NAMALWA (cell line): ENCODE measurements at regions not wholly inside any gene's neighbourhood (a gene's known extent, or its start where the extent isn't known, plus 50 kb on each side); places are given as distances from the start of the nearest gene placed in this dataset.

Source experiments
- DNase-seq: peaks from one replicate; pipeline ENCODE4 v3.0.0-alpha.2; 2015; ENCODE audit warnings: low spot score

DNA sequence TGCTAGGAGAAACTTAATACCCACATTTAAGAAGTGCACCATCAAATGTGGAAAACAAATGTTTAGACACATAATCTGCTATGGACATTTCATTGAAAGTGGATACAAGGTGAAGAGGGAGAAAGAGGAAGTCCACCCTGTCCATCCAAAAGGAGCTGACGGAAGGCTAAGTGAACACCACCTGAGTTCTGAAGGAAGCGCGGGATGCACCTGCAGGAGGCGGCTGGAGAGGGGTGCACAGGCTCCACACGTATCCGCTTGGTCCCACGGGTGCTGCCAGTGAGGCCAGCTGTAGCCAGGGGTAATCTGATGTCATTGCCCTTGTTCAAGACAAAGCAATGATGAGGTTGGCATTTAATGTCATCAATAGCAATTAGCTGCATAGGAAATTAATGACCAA is 75.9 kb upstream of the TMEM18 start:
- DNase-seq, result no peak

DNA sequence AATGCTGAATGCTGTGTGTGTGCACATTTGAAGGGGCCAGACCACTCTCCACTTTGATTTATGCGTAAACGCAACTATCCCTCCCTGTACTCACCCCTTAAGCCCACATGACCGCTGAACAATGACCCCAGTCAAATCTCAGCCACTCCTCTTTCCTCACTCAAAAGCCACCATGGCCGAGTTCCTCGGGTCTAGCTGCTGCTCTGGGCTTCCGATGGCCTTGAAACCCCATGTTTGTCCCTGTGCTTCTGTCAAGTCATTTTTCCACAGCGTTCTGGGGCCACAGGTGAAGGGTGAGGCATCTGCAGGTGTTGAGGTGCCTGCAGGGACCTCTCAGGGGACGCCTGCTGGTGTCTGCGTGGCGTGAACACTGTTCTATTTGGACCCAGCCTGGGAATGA is 74.3 kb upstream of the TMEM18 start:
- no peak for DNase-seq

DNA sequence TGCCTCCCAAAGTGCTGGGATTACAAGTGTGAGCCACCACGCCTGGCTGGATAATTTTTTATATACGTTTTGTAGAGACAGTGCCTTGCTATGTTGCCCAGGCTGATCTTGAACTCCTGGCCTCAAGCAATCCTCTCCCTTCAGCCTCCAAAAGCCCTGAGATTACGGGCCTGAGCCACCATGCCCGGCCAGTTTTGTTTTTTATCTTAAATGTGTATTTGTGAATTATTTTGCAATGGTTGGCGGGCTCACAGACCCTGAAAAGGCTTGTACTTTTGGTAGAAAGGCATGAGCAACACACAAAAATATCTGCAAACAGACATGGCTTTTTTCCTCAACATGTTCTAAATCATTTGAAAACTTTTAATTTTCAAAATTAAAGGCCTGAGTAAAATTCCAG is 73.4 kb upstream of the TMEM18 start:
- no peak for DNase-seq

DNA sequence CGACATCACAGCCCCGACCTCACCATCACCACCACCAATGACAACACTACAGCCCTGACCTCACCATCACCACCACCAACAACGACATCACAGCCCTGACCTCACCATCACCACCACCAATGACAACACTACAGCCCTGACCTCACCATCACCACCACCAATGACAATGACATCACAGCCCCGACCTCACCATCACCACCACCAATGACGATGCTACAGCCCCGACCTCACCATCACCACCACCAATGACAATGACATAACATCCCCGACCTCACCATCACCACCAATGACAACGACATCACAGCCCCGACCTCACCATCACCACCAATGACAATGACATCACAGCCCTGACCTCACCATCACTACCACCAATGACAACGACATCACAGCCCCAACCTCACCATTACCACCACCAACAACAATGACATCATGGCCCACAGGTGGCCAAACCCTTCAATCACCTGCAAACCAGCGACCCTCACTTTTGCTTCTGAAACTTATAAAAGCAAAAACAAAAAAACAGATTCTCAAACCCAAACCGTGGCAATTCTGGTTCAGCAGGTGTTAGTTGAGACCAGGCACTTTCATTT is 70.7 kb upstream of the TMEM18 start:
- no peak for DNase-seq

GRCh38 chr2:746697-747096 is 69.5 kb upstream of the TMEM18 start:
- no peak for DNase-seq

- no peak for DNase-seq
These were observed 66.9 kb upstream of the TMEM18 start for GRCh38 chr2:744088-744487.

GRCh38 chr2:742221-742620 is 65.0 kb upstream of the TMEM18 start:
- DNase-seq, result no peak

GRCh38 chr2:741195-741496 is 63.9 kb upstream of the TMEM18 start:
- DNase-seq, result no peak

DNA sequence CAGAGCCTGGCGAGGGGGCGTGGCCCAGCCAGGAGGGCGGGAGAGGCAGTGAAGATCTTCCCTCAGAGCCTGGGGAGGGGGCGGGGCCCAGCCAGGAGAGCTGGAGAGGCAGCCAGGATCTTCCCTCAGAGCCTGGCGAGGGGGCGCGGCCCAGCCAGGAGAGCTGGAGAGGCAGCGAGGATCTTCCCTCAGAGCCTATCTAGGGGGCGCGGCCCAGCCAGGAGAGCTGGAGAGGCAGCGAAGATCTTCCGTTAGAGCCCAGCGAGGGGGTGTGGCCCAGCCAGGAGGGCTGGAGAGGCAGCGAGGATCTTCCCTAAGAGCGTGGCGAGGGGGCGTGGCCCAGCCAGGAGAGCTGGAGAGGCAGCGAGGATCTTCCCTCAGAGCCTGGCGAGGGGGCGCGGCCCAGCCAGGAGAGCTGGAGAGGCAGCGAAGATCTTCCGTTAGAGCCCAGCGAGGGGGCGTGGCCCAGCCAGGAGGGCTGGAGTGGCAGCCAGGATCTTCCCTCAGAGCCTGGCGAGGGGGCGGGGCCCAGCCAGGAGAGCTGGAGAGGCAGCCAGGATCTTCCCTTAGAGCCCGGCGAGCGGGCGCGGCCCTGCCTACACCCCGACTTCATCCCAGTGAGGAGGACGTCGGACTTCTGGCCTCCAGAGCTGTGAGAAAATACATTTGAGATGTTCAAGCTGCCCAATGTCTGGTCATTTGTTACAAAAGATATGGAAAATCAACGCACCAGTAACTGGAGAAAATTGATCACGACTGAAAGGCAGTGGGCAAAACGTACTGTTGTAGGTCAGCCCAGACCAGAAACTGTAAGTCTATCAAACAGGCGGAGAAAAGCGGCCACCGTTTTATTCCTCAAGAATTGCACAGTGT is 63.4 kb upstream of the TMEM18 start:
- DNase-seq, result peak; percentile 58

DNA sequence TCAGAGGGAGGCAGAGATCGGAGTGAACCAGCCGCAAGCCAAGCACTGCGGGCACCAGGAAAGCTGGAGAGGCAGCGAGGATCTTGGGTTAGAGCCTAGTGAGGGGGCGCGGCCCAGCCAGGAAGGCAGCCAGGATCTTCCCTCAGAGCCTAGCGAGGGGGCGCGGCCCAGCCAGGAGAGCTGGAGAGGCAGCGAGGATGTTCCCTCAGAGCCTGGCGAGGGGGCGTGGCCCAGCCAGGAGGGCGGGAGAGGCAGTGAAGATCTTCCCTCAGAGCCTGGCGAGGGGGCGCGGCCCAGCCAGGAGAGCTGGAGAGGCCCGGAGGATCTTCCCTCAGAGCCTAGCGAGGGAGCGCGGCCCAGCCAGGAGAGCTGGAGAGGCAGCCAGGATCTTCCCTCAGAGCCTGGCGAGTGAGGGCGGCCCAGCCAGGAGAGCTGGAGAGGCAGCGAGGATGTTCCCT is 62.7 kb upstream of the TMEM18 start:
- peak; percentile 32 for DNase-seq

GRCh38 chr2:736939-737338 is 59.7 kb upstream of the TMEM18 start:
- DNase-seq, result no peak

- DNase-seq, result peak; percentile 21
These were observed 58.5 kb upstream of the TMEM18 start for GRCh38 chr2:735670-736218.

DNA sequence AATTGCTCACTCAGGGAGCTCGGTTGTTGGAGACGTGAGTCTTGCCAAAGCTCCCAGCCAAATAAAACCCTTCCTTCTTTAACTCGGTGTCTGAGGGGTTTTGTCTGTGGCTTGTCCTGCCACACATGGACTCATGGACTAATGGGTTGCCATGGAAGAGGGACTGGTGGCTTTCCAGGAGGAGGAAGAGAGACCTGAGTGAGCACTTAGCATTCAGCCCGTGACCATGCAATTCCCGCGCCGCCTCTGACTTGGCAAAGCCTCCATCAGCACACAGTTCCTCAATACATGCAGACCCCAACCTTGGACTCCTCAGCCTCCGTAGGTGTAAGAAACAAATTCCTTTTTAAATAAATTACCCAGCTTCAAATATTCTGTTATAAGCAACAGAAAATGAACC is 57.3 kb upstream of the TMEM18 start:
- no peak for DNase-seq

DNA sequence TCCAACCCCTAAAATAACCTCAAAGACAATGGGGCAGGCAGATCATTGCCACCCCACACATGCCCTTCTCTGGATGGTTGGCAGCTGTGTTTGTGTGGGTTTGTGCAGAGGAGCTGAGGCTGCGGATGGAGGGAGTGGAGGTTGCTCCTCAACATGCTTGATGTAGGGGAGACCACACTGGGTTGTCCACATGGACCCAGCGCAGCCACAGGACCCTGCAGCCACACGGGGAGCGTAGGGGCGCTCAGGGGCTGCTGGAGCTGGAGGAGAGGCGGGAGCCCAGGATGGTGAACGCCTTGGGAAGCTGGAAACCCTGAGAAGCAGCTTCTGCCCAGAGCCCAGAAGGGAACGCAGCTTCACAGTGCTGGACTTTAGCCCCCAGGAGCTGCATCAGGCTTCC is 56.3 kb upstream of the TMEM18 start:
- no peak for DNase-seq

DNA sequence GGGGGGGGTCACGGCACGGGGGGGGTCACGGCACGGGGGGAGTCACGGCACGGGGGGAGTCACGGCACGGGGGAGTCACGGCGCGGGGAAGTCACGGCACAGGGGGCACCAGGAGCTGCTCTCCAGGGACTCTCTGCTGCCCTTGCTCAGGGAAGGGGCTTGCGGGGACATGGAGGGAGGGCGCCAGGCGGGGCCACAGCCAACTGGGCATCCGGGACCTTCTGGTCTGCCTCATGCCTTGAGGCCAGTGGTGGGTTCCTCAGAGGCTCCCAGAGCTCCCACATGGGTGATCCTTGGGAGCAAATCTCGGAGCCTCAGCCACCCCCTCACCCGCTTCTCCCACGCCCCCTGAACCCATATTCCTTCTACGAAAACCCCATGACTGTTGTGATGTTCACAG is 55.8 kb upstream of the TMEM18 start:
- DNase-seq, result no peak

DNA sequence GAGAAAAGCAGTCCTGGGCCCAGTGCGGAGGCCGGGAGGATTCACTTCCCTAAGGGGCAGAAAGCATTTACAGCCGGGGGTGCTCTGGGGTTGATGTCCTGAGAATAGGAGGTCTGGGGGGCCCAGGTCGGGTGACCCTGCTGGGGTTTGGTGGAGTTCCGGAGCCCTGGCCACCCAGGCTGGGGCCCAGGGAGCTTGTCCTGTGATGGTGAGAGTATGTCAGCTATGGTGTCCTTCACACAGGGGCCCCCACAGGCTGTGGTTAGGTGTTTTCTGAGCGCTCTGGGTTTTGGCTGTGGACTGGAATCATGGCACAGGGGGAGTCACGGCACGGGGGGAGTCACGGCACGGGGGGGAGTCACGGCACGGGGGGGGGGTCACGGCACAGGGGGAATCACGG is 54.5 kb upstream of the TMEM18 start:
- DNase-seq, result no peak

DNA sequence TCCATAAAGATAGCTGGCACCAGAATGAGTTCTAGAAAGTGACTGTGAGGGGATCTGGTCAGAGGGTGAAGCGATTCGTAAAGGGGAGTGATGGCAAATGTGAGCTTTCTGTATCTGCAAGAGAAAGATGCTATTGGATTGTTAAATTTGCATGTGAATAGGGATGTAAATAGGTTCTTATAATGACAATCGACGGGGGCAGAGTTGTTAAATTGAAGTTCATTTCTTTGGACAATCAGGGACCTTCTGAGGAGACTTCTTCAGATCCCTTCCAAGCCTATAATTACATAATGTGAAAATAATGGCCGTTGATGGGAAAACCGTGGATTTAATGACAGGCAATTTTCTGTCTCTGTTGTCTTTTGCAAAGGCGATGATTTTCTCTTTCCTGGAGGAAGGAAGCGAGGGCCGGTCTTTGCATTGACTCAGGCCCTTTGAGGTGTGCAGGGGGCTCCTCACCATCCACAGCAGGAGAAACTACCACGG is 52.2 kb upstream of the TMEM18 start:
- DNase-seq, result no peak

- DNase-seq, result no peak
These were observed 51.0 kb upstream of the TMEM18 start for GRCh38 chr2:728165-728564.

- DNase-seq, result peak; percentile 6
These were observed 49.9 kb upstream of the TMEM18 start for GRCh38 chr2:727071-727470.
